AG04450 (cell line): ENCODE measurements at regions not wholly inside any gene's neighbourhood (a gene's known extent, or its start where the extent isn't known, plus 50 kb on each side); places are given as distances from the start of the nearest gene placed in this dataset.
"Not testable (repeated sequence)": the region's sequence is repeated elsewhere in the genome, so short reads cannot be mapped to it uniquely, and the experiment has no call there.

Experiments
- CTCF ChIA-PET: fragments of 300-600, 350-600 bp; formaldehyde crosslinking; extraction: SDS; loops from one replicate; lab custom pipeline; 2022; ENCODE audit warnings: antibody characterized with exemption, inconsistent platforms; lab: Charles Lee
- POLR2A ChIA-PET: fragments of 350-600 bp; formaldehyde crosslinking; extraction: SDS; loops from one replicate; lab custom pipeline; 2021; ENCODE audit warnings: antibody characterized with exemption, inconsistent platforms; lab: Yijun Ruan, JAX
- DNase-seq: peaks from one replicate; pipeline ENCODE4 v3.0.0-alpha.2; 2011; ENCODE audit warnings: low read depth, low spot score
- H3K27ac ChIP-seq: one replicate; pipeline ENCODE4 v1.5.1; 2012; ENCODE audit warnings: low read depth, low read length, control low read depth
- H3K27me3 ChIP-seq: one replicate; pipeline ENCODE4 v1.6.0; 2012; ENCODE audit warnings: low read length; ENCODE audit not compliant: control insufficient read depth, insufficient read depth
- H3K4me3 ChIP-seq: 2 replicates; pipeline ENCODE4 v1.5.1; 2011; ENCODE audit warnings: mild to moderate bottlenecking, low read depth, low read length, control low read depth
- H3K9me3 ChIP-seq: 2 replicates; pipeline ENCODE4 v1.5.1; 2012; ENCODE audit warnings: low read length; ENCODE audit not compliant: control insufficient read depth, insufficient read depth
- CTCF ChIP-seq: IDR thresholded peaks from 2 replicates; pipeline ENCODE4 v1.5.1; 2011; ENCODE audit warnings: low read depth, low read length, control low read depth, inconsistent platforms

- POLR2A ChIA-PET = interaction anchor here (1.1 kb wide), 1 partner anchor 156 kb away, joined by 4 read pairs; the partner anchor contains the start of gene MEX3B
- no peaks in the 10 kb centered on the region for H3K27me3 ChIP-seq
- TF ChIP-seq CTCF = no peak
- H3K27ac ChIP-seq = no peak overlapping the region
- H3K4me3 ChIP-seq = no peak overlapping the region
- DNase-seq = no peak
- no peaks in the 10 kb centered on the region for H3K9me3 ChIP-seq
- CTCF ChIA-PET = no interaction called here
Measured at GRCh38 chr15:81889485-81889881, 156.3 kb downstream of the MEX3B start.

GRCh38 chr15:81888748-81889484 lies 156.9 kb downstream of the MEX3B start:
- DNase-seq = peak; percentile 20
- no peaks in the 10 kb centered on the region for H3K9me3 ChIP-seq
- no peak overlapping the region for H3K4me3 ChIP-seq
- no peak overlapping the region for H3K27ac ChIP-seq
- POLR2A ChIA-PET = interaction anchor here (0.6 to 1.1 kb wide), 3 partner anchors 9 to 157 kb away, joined by 3 to 4 read pairs (median 3); partner anchors contain the start of gene MEX3B
- no peak for TF ChIP-seq CTCF
- H3K27me3 ChIP-seq = no peaks in the 10 kb centered on the region
- CTCF ChIA-PET = no interaction called here

GRCh38 chr15:81887912-81888311 lies 157.9 kb downstream of the MEX3B start:
- no peak for TF ChIP-seq CTCF
- peak; percentile 46 for DNase-seq
- H3K27me3 ChIP-seq = no peaks in the 10 kb centered on the region
- H3K27ac ChIP-seq = peak overlapping the region; percentile 49
- H3K9me3 ChIP-seq = no peaks in the 10 kb centered on the region
- no peak overlapping the region for H3K4me3 ChIP-seq
- ChIA-PET CTCF (no interaction called here), POLR2A (interaction anchor here (0.6 to 1.0 kb wide), 3 partner anchors 8 to 25 kb away, joined by 3 read pairs; no protein-coding TSS in a partner anchor)

GRCh38 chr15:81887188-81887587 lies 158.6 kb downstream of the MEX3B start:
- H3K9me3 ChIP-seq, CTCF ChIA-PET, H3K4me3 ChIP-seq, DNase-seq, H3K27ac ChIP-seq, H3K27me3 ChIP-seq: not testable (repeated sequence)
- POLR2A ChIA-PET = interaction anchor here (0.6 to 1.0 kb wide), 2 partner anchors 10 to 24 kb away, joined by 3 read pairs; no protein-coding TSS in a partner anchor

- DNase-seq = no peak
- Histone ChIP-seq H3K4me3 (no peak overlapping the region), H3K9me3 (no peaks in the 10 kb centered on the region), H3K27ac (no peak overlapping the region), H3K27me3 (no peaks in the 10 kb centered on the region)
- no peak for TF ChIP-seq CTCF
- ChIA-PET POLR2A (no interaction called here), CTCF (no interaction called here)
Measured at GRCh38 chr15:81886591-81886990, 159.2 kb downstream of the MEX3B start.
